Stimulated activated CD8-positive, alpha-beta memory T cell treated with anti-CD3 and anti-CD28 coated beads, Interleukin-15, amount 100 ng/mL, for 4 hours (primary cell): ENCODE measurements at regions not wholly inside any gene's neighbourhood (a gene's known extent, or its start where the extent isn't known, plus 50 kb on each side); places are given as distances from the start of the nearest gene placed in this dataset.

Experiments used
- DNase-seq, 2 donors: peaks; one replicate each; pipeline ENCODE4 v3.0.0-alpha.2; 2020; ENCODE audit warnings: low read depth in 2 of 2

DNA sequence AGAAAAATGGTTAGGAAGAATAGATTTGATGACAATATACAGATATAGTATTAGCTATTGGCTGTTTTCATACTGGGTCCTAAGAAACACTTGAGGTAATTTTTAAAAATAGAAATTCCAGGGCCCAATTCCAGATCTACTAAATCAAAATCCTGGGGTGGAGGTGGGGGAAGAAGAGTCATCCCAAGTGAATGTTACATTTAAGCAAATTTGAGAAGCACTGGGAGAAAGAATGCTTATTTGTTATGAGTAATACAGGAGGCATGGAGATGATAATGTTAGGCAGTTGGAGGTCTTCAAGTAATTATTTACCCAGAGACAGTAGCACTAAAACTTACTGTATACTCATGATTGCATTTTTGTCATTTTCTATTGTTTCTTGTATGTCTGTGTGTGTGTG, 93.0 kb upstream of the DAB2 start:
- DNase-seq, result no peak

DNA sequence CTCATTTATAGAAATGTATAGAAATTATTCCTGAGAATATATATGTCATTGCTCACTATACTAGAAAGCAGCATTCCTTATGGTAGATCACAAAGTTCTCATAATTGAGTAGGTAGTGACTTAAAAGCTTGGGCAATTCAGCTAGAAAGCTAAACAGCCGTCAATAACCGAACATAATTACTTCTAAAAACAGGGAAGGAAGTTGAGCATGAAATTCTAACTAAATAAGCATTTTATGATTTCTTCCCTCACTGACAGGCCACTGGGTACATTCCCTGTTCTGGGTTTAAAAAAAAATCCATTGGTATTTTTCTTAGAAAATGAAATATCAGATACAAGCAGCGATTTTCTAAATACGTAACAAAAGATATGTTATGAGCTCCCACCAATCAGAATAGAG, 91.1 kb upstream of the DAB2 start:
- no peak for DNase-seq

DNA sequence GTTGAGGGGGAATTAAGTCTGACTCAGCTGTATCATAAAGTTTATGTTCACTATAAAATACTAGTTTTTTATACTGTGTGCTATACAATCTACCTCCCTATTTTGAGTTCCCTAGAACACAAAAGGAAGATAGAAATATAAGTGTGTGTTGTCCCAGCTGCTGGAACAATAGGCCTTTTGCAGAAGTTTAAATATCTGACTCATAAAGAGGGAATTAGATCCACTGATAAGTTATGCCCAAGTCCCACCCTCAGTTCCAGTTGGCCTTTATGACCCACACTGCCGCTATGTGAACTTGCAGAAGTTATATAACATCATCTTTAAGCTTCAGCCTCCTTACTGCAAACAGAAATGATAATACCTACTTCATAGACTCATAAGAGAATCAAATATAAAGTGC, 88.5 kb upstream of the DAB2 start:
- no peak for DNase-seq

DNA sequence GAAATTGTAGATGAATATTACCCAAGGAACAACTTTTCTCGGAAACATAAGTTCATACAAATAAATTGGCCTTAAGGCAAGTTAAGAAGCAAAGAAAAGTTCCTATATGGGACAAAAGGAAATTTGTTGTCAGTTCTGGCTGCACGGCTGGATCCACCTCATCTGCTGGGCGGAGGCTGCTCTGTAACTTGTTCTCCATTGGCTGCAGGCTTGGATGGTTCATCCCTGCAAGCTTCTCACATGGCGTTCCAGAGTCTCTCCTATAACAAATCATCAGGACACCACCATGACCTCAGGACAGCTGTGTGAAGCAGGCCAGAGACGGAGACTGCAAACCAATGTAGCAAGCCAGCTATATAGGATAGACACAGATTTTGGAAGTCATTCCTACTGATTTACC, 81.4 kb upstream of the DAB2 start:
- DNase-seq, result no peak

DNA sequence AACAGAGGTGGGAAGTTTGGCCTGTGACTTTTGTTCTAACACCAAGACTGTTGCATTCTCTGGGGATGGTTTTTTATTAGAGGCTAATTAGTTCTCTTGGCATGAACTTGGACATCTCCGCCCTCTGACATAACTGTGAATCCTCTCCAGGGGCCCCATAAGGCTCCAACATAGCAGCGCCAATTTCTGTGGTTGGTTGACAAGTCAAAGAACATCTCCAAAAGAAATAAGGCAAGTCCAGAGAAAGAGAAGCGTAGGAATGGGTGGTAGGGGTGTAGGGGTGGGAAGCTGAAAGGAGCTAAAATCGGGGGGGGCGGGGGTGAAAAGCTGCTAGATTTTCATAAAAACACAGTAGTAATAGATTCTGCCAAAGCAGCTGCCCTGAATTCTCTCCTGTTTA, 81.0 kb upstream of the DAB2 start:
- DNase-seq, result no peak

DNA sequence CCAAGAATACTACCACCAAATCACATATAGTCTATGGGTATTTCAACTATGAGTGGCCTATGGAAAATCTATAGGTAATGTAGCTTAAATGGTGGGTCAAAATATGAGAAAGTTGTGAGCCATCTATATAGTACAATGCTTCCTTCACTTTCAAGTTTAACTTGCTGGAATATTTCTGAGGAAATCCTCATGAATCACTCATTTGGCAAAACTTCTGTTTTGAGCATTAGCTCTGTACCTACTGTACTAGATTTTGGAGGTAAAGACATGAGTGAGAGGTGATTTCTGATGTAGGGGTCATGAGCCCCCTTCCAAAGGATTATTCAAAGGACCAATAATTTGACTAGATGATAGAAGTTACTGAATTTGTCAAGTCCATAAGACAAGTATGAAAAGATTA, 80.6 kb upstream of the DAB2 start:
- no peak for DNase-seq

DNA sequence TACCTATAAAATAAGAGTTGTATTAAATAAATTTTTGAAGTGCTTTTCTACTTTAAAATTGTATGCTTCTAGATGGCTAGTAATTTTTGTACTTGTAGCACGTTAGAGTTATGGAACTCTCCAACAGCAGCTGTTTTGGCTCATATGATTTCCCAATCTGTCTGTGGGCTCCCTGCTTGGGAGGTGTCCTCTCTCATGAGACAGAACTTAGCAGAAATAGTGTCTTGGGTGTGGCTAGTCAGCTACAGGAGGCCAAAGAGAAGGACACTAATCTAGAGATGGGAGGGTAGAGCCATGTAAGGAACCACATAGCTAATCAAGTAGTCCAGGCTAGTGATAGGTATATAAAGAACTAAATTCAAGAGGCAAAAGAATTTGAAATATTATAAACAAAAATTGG, 78.4 kb upstream of the DAB2 start:
- no peak for DNase-seq

DNA sequence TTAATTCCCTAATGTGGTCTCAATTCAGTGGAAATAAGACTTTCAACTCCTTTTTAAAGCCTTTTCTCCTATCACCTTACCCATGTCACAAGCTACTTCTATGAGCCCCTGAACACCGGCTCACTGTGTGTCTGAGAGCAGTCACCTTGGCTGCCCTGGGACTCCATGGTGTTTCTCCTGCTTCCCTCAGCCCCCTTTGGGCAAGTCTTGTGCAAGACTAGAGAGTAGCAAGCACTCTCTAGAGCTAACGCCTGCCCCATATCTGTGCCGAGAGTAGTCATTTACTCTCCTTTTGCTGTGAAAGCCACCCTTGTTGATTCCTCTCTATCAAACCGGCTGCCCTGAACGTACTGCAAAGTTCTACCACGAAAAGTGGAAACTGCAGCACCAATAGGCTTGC, 77.9 kb upstream of the DAB2 start:
- no peak for DNase-seq

DNA sequence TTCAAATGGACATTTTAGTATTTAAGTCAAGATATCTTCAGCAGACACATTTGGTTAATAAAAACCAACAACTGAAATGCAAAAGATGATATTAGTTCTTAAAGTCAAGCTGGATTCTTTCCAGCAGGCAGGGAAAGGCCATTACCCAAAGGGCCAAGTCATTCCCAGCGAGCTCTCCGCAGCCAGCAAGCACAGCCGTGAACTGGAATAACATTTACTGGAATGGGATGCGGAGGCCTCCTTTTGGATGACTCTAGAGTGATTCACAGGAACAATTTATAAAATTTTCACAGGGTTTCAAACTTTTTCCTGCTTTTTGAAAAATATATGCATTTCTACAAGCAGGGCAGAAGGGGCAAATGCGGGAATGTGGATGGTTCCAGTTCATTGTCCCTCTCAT, 76.6 kb upstream of the DAB2 start:
- DNase-seq, result no peak

DNA sequence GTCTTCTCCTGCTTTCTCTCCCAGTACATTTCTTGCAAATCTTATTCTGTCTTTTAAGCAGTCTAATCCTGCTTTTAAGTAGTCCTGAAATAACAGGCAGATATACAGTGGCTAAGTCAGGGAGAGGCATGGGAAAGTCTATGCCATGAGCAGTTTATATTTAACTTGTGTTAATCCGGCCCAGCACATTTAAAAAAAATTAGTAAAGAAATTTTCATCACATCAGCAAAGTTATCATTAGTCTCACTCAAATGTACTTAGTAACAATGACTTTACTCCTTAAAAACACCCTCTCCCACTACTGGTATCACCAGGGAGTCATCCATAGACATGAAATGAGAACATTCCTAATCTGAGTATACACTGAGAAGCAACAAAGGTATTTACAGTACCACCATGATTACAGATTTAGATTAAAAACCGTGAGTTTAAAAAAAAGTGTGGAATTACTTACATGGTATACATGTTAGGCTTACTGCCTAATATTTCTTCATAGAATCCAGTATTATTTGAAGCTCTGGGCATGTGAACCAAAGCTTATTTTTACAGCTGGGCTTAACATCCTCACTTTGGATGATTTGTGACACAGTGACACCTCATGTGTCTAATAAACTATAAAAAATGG, 75.9 kb upstream of the DAB2 start:
- no peak for DNase-seq

DNA sequence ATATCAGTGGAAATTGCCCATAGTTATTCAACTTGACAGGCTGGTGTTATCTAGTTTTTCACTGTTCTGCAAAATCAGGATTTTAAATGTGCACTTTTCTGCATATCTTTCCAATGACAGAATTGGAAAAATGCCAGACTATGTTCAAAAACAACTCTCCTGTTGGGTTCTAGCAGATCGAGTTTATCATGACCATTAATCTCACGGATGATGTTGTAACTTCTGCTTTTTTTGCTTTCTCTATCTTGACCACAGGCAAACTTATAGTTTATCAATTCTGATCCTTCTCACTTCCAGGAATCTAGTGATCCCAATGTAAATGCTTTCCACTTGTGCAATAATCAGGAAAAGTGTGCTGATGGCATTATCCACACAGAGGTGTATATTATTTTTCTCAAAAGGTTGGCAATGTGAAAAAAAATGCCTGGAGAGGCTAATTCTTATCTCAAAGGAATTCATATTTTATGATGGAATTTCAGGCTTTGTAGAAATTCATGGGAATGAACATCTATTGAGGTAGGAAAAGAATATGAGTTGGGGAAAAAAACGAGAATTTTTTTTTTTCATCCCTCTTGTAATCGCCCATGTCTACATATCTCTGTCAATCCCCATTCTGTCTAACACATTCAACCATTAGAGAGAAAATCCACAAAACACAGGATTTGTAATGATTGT, 73.6 kb upstream of the DAB2 start:
- no peak for DNase-seq

DNA sequence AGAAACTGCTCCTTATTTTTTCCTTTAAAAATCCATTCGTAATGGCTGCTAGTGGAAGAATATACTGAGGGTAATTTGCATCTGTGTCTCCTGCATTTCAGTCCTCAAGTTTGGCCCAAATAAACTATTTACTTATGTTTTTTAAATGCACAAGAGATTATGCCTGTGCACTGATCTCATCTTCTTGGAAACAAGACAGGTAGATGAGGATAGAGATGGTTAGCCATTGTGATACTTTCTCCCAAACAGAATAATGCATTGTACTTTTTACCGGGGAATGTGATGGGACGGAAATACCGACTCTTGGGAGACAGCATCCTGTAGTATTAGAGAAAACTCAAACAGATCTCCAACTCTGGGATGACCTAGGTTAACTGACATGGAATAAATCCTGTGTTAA, 72.5 kb upstream of the DAB2 start:
- no peak for DNase-seq

DNA sequence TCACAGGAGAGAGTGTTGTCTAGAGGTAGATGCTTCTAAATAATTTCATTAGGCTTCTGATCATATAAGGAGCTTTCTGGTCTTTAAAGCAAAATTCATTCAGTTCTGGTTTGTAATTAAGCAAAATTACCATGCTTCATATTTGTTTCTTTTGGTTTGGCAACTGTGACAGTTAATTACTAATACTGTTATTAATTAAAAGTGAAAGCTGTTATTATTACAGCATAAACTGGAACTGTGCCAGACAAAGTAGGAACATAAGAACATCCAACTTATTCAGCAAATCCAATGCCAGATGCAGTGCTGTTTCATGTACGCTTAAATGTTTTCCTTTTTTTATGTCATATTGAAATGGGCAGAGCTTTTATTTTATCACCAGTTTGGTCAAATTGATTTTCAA, 70.4 kb upstream of the DAB2 start:
- DNase-seq, result no peak

DNA sequence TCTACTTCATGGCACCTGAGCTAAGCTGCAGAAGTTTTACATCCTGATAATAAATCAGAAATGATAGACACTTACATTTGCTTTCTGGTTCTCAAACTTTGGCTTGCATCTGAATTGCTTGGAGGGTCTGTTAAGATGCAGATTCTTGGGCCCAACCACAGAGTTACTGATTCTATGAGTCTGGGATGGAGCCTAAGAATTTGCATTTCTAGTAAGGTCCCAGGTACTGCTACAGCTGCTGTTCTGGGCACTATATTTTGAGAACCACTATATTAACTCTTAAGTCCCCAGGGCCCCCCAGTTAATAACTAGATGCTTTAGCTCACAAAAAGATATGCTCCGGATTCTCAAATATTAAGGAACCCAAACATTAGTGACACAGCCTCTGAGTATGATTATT, 69.8 kb upstream of the DAB2 start:
- no peak for DNase-seq

DNA sequence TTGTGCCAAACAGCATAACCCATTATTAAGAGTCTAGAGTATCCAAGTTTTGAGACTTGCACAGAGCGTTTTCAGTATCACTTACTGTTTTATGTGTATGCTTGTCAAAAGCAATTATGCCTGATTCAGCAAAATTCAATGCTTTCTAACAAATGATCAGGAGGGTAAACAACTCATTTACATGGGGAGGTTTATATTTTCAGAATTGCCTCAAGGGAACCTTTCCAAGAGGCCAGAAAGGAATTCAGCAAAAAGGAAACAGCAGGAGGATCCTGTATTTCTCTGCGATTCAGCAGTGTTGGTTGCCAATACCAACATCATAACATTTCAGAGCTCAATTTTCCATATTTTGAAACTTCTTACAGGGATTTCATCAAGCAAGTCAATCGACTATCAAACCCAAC, 69.3 kb upstream of the DAB2 start:
- DNase-seq, result no peak

DNA sequence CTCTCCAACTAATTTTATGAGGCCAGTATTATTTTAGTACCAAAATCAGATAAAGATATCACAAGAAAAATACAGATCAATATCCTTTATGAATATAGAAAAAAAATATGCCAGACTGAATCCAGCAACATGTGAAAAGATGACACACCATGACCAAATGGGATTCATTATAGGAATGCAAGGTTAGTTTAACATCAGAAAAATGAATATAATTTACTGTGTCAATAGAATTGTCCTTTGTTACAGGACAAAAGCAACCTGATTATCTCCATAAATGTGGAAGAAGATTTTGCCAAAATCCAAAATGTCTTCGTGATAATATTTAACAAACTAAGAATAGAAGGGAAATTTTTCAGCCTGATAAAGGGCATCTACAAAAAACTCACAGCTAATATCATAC, 66.4 kb upstream of the DAB2 start:
- no peak for DNase-seq

DNA sequence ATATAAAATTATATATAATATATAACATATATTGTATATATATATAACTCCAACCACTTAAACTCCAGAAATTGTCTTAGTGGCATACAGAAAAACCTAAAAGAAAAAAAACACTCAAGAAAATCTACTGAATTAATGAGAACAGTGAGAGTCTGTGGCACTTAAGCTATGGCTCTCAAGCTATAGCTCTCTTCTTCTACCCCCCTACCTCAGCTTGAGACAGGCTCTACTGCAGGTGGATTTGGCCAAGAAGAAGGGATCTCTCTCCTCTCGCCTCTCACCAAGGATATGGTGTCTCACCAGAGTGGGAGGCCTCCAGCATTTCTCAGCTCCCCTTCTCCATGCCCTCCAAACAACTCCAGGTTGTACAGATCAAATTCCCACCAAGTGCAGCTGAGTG, 64.5 kb upstream of the DAB2 start:
- no peak for DNase-seq

DNA sequence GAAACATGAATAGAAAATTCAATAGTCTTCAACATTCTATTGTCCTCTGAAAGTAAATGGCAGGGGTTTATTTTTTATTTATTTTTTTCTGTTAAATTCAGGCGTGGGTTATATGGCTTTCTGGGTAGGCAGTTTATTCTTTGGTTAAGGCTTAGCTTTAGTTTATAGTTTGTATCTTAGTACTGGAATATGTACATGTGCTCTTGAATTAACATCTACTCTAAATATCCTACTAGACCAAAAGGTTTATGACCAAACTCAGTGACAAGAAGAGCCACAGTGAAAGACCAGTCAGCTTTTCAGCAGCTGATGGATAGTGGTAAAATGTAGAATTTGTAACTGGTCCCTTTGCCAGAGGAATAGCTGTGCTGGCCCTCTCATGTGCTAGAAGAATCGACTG, 62.0 kb upstream of the DAB2 start:
- DNase-seq, result no peak

DNA sequence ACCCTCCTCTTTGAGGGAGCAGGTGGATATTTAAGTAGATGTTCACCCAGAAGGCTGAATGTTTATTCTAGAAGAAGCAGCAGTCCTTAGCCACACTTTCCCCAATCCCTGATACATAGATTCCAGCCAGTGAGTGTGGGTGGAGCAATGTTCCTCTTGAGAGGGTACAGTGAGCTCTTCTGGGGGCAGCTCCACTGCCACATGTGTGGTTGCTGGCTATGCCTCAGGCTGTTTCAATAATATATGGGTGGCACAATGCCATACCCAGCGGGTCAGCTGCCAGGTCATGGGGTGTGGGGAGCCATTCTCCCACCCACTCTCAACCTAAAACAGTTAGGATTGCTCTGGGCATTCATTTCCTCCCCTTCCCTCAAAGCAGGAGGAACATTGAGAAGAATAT, 61.6 kb upstream of the DAB2 start:
- DNase-seq, result no peak

DNA sequence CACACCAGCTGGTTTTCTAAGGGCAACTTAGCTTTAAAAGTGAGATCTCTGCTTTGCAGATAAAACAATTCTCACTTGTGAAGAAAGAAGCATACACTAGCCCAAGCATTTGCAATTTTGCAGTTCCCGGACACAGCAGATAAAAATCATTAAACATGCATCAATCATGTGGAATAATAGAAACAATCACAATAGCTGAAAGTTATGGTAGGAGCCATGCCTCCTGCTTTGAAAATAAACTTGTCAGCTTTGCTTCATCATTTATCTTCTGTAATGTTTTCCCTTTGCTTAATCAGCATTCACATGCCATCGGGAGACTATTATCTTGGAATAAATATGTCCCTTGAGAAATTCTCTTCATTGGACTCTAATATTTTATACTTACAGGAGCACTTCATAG, 60.3 kb upstream of the DAB2 start:
- no peak for DNase-seq

DNA sequence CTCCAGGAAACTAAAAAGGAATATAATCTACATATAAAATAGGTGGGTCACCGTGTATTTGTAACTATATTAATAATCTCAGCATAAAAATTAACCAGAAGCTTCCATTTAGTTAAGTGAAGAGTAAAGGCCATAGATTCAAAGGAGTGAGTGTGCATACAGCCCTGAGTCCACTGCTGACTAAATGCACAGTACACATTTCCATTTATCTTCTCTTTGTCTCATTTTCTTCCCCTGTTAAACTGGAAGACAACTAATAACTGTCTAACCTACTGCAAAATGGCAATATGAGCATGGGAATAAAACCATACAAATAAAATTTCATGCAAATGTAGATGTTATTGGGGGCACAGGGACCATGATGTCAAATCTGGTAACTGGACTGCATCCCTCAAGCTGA, 59.9 kb upstream of the DAB2 start:
- no peak for DNase-seq

DNA sequence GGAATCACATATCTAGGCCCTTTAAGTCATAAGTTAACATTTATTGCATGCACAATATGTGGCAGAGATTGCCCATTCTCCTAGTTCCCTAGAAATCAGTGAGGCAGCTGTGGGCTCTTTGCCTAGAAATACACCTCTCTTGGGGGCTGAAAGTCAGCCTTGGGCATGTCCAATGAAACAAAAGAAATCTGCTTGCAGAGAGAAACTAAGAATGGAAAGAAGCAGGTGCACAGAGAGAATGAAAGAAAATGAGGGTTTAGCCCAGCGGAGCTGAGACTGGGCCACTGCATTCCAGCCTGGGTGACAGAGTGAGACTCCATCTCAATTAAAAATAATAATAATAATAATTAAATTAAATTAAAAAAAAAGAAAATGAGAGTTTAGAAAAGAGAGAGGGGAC, 57.3 kb upstream of the DAB2 start:
- DNase-seq, result no peak

DNA sequence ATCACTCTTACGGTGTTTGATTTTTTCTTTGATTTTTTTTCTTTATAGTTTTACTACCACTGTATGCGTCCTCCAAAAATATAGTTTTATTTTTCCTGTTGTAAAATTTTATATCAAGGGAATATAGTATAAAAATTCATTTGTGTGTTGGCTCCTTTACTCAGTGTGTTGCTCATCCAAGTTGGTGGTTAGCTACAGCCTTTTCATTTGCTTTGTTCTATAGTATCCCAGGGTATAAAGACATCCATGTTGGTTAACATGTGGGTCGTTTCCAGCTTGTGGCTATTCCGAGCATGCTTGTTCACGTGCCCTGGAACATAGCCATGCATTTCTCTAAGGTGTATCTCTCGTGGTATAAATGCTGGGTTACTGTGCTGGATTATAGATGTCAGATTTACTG, 54.8 kb upstream of the DAB2 start:
- DNase-seq, result no peak

DNA sequence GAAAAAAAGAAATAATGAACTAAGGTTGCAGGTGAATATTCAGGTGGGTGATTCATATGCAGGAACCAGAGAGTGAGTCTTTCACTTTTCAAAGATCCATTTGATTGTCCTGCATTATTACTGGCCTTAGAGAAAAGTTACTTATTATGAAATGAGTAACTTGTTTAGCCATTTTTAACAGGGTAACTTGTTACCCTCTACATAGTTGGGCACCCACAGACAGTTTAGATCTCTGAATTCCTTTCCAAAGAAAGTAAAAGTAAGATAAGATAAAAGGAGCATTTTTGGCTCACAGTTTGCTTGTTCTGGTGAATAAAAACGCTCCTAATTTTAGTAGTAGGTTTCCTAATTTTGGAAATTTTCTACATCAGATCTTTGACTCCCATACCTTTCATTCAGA, 54.1 kb upstream of the DAB2 start:
- no peak for DNase-seq
